Fibroblast of pulmonary artery (primary cell): ENCODE measurements at regions not wholly inside any gene's neighbourhood (a gene's known extent, or its start where the extent isn't known, plus 50 kb on each side); places are given as distances from the start of the nearest gene placed in this dataset.
A peak's percentile ranks its signal among the peaks of the same experiment; 100 is the strongest.

Experiments used
- DNase-seq: peaks from one replicate; pipeline ENCODE4 v3.0.0-alpha.2; 2010; ENCODE audit warnings: low read depth
- H3K4me3 ChIP-seq: replicated peaks from 2 replicates; pipeline ENCODE4 v1.5.1; 2011; ENCODE audit warnings: low read depth, mild to moderate bottlenecking, control low read depth, low read length, moderate library complexity
- CTCF ChIP-seq: IDR thresholded peaks from 2 replicates; pipeline ENCODE4 v1.5.1; 2011; ENCODE audit warnings: mild to moderate bottlenecking, control low read depth, low read length, inconsistent platforms; ENCODE audit errors: missing control alignments

- TF ChIP-seq CTCF = no peak
- peak; percentile 87 for DNase-seq
- H3K4me3 ChIP-seq = no peak overlapping the region
Observed at GRCh38 chr2:150570712-150571111, 83.2 kb upstream of the RND3 start.

GRCh38 chr2:150569761-150570160, 82.3 kb upstream of the RND3 start:
- DNase-seq = no peak
- TF ChIP-seq CTCF = no peak
- no peak overlapping the region for H3K4me3 ChIP-seq

- DNase-seq = peak; percentile 65
- TF ChIP-seq CTCF = no peak
Observed at GRCh38 chr2:150567771-150568301, 80.4 kb upstream of the RND3 start.

GRCh38 chr2:150566289-150566688, 78.8 kb upstream of the RND3 start:
- no peak overlapping the region for H3K4me3 ChIP-seq
- no peak for DNase-seq
- no peak for TF ChIP-seq CTCF

More at GRCh38 chr2:150567771-150568301, 80.4 kb upstream of the RND3 start:
- no peak overlapping the region for H3K4me3 ChIP-seq

- DNase-seq = no peak
- TF ChIP-seq CTCF = no peak
- no peak overlapping the region for H3K4me3 ChIP-seq
Observed at GRCh38 chr2:150561076-150561475, 73.6 kb upstream of the RND3 start.

- no peak for TF ChIP-seq CTCF
- H3K4me3 ChIP-seq = no peak overlapping the region
- no peak for DNase-seq
Observed at GRCh38 chr2:150557020-150557600, 69.6 kb upstream of the RND3 start.
